ENCODE measurements at regions not wholly inside any gene's neighbourhood (a gene's known extent, or its start where the extent isn't known, plus 50 kb on each side); places are given as distances from the start of the nearest gene placed in this dataset.
"Not testable (repeated sequence)": the region's sequence is repeated elsewhere in the genome, so short reads cannot be mapped to it uniquely, and the experiment has no call there.

DNA sequence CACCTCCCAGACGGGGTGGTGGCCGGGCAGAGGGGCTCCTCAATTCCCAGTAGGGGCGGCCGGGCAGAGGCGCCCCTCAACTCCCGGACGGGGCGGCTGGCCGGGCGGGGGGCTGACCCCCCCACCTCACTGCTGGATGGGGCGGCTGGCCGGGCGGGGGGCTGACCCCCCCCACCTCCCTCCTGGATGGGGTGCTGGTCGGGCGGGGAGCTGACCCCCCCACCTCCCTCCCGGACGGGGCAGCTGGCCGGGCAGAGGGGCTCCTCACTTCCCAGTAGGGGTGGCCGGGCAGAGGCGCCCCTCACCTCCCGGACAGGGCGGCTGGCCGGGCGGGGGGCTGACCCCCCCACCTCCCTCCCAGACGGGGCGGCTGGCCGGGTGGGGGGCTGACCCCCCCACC is 148.8 kb upstream of the CCZ1B start:
- H2AFZ ChIP-seq (ENCODE audit: low read length); H3K9ac ChIP-seq (ENCODE audit: insufficient read depth, low read length); H4K20me1 ChIP-seq (ENCODE audit: control insufficient read depth, extremely low read depth, insufficient read depth, low read length); H3K36me3 ChIP-seq (ENCODE audit: control insufficient read depth, insufficient read depth, low read length); H3K4me1 ChIP-seq (ENCODE audit: control insufficient read depth, extremely low read depth, insufficient read depth, low read length); DNase-seq (ENCODE audit: low read depth in 2 of 2); H3K4me2 ChIP-seq (ENCODE audit: extremely low read depth, insufficient read depth, low read length); H3K27ac ChIP-seq (ENCODE audit: insufficient read depth, low read length); H3K27me3 ChIP-seq (ENCODE audit: control insufficient read depth, insufficient read depth, low read length); H3K4me3 ChIP-seq (replicated peaks in 1 of 4; ENCODE audit: control extremely low read depth in 1 of 4, insufficient read depth in 1 of 4, low read depth in 3 of 4, low read length in 4 of 4); H3K9me3 ChIP-seq (ENCODE audit: control insufficient read depth, insufficient read depth, low read depth, low read length); H3K79me2 ChIP-seq (ENCODE audit: control insufficient read depth, insufficient read depth, low read length): not testable (repeated sequence)

DNA sequence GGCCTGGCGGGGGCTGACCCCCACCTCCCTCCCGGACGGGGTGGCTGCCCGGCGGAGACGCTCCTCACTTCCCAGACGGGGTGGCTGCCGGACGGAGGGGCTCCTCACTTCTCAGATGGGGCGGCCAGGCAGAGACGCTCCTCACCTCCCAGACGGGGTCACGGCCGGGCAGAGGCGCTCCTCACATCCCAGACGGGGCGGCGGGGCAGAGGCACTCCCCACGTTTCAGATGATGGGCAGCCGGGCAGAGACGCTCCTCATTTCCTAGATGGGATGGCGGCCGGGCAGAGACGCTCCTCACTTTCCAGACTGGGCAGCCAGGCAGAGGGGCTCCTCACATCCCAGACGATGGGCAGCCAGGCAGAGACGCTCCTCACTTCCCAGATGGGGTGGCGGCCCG is 149.3 kb upstream of the CCZ1B start:
- not testable (repeated sequence) for H3K4me2 ChIP-seq (ENCODE audit: extremely low read depth, insufficient read depth, low read length); H3K36me3 ChIP-seq (ENCODE audit: control insufficient read depth, insufficient read depth, low read length); H4K20me1 ChIP-seq (ENCODE audit: control insufficient read depth, extremely low read depth, insufficient read depth, low read length); H3K9me3 ChIP-seq (ENCODE audit: control insufficient read depth, insufficient read depth, low read depth, low read length); H3K27me3 ChIP-seq (ENCODE audit: control insufficient read depth, insufficient read depth, low read length); H3K27ac ChIP-seq (ENCODE audit: insufficient read depth, low read length); DNase-seq (ENCODE audit: low read depth in 2 of 2); H3K79me2 ChIP-seq (ENCODE audit: control insufficient read depth, insufficient read depth, low read length); H3K4me3 ChIP-seq (replicated peaks in 1 of 4; ENCODE audit: control extremely low read depth in 1 of 4, insufficient read depth in 1 of 4, low read depth in 3 of 4, low read length in 4 of 4); H2AFZ ChIP-seq (ENCODE audit: low read length); H3K4me1 ChIP-seq (ENCODE audit: control insufficient read depth, extremely low read depth, insufficient read depth, low read length); H3K9ac ChIP-seq (ENCODE audit: insufficient read depth, low read length)

DNA sequence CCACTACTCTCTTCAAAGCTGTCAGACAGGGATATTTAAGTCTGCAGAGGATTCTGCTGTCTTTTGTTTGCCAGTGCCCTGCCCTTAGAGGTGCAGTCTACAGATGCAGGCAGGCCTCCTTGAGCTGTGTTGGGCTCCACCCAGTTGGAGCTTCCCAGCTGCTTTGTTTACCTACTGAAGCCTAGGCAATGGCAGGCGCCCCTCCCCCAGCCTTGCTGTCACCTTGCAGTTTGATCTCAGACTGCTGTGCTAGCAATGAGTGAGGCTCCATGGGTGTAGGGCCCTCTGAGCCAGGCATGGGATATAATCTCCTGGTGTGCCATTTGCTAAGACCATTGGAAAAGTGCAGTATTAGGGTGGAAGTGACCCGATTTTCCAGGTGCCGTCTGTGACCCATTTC is 151.3 kb upstream of the CCZ1B start:
- not testable (repeated sequence) for DNase-seq (ENCODE audit: low read depth in 2 of 2); H3K27me3 ChIP-seq (ENCODE audit: control insufficient read depth, insufficient read depth, low read length); H3K27ac ChIP-seq (ENCODE audit: insufficient read depth, low read length); H3K4me3 ChIP-seq (replicated peaks in 1 of 4; ENCODE audit: control extremely low read depth in 1 of 4, insufficient read depth in 1 of 4, low read depth in 3 of 4, low read length in 4 of 4); H3K9me3 ChIP-seq (ENCODE audit: control insufficient read depth, insufficient read depth, low read depth, low read length); H4K20me1 ChIP-seq (ENCODE audit: control insufficient read depth, extremely low read depth, insufficient read depth, low read length); H2AFZ ChIP-seq (ENCODE audit: low read length); H3K4me2 ChIP-seq (ENCODE audit: extremely low read depth, insufficient read depth, low read length); H3K79me2 ChIP-seq (ENCODE audit: control insufficient read depth, insufficient read depth, low read length); H3K4me1 ChIP-seq (ENCODE audit: control insufficient read depth, extremely low read depth, insufficient read depth, low read length); H3K9ac ChIP-seq (ENCODE audit: insufficient read depth, low read length); H3K36me3 ChIP-seq (ENCODE audit: control insufficient read depth, insufficient read depth, low read length)

DNA sequence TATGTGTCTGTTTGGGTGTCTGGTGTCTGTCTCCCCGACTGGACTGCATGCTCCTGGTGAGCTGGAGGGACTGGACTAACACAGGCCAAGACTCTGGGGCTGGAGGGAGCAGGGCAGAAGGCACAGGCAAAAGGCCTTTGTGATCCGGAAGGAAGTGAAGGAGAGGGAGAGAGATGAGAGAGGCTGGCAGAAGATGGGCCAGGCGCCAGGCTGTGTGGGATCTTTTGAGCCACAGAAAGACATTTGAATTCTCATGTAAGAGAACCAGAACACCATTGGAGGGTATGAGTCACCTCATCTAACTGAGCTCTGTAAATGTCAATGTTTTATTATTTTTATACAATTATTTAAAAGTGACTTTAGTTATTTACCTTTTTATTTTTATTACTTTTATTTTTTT is 152.3 kb upstream of the CCZ1B start:
- H2AFZ ChIP-seq (ENCODE audit: low read length); DNase-seq (ENCODE audit: low read depth in 2 of 2); H3K4me3 ChIP-seq (replicated peaks in 1 of 4; ENCODE audit: control extremely low read depth in 1 of 4, insufficient read depth in 1 of 4, low read depth in 3 of 4, low read length in 4 of 4); H3K4me2 ChIP-seq (ENCODE audit: extremely low read depth, insufficient read depth, low read length); H3K27ac ChIP-seq (ENCODE audit: insufficient read depth, low read length); H3K4me1 ChIP-seq (ENCODE audit: control insufficient read depth, extremely low read depth, insufficient read depth, low read length); H3K36me3 ChIP-seq (ENCODE audit: control insufficient read depth, insufficient read depth, low read length); H3K27me3 ChIP-seq (ENCODE audit: control insufficient read depth, insufficient read depth, low read length); H3K9ac ChIP-seq (ENCODE audit: insufficient read depth, low read length); H4K20me1 ChIP-seq (ENCODE audit: control insufficient read depth, extremely low read depth, insufficient read depth, low read length); H3K79me2 ChIP-seq (ENCODE audit: control insufficient read depth, insufficient read depth, low read length); H3K9me3 ChIP-seq (ENCODE audit: control insufficient read depth, insufficient read depth, low read depth, low read length): not testable (repeated sequence)

DNA sequence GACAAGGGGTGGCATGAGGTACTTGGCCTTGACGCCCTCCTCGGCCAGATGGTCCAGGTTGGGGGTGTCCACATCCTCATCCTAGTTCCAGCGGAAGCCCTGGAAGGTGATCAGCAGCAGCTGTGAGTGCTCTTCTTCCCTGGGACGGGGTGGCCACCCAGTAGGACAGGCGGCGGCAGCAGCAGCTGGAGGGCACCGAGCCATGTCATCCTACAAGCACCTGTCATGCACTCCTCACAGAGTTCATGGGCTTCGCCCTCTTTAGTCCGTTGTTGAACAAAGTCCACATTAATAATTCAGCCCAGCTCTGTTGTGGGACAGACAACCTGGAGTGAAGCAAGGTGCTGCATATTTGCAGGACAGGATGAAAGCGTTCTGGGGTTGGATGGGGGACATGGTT is 153.4 kb upstream of the CCZ1B start:
- H3K9ac ChIP-seq (ENCODE audit: insufficient read depth, low read length); DNase-seq (ENCODE audit: low read depth in 2 of 2); H3K27ac ChIP-seq (ENCODE audit: insufficient read depth, low read length); H3K4me3 ChIP-seq (replicated peaks in 1 of 4; ENCODE audit: control extremely low read depth in 1 of 4, insufficient read depth in 1 of 4, low read depth in 3 of 4, low read length in 4 of 4); H3K27me3 ChIP-seq (ENCODE audit: control insufficient read depth, insufficient read depth, low read length); H3K9me3 ChIP-seq (ENCODE audit: control insufficient read depth, insufficient read depth, low read depth, low read length); H3K4me1 ChIP-seq (ENCODE audit: control insufficient read depth, extremely low read depth, insufficient read depth, low read length); H3K36me3 ChIP-seq (ENCODE audit: control insufficient read depth, insufficient read depth, low read length); H2AFZ ChIP-seq (ENCODE audit: low read length); H4K20me1 ChIP-seq (ENCODE audit: control insufficient read depth, extremely low read depth, insufficient read depth, low read length); H3K4me2 ChIP-seq (ENCODE audit: extremely low read depth, insufficient read depth, low read length); H3K79me2 ChIP-seq (ENCODE audit: control insufficient read depth, insufficient read depth, low read length): not testable (repeated sequence)

DNA sequence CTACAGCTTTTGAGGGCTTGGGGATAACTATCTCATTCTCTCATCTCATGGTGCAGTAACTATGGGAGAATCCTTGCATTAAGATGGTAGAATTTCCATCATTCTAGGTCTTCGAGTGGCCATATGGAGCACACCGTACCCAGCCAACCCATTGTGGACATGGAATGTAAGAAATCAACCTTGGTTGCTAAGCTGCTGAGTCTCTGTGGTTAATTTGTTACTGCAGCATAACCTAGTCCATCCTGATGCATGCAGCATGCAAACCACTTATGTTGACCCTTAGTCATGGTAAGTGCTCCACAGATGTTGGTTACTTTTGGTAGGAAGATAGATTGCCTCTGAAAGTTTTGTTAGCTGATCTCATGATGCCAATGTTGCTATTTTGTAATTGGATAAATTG is 156.3 kb upstream of the CCZ1B start:
- H3K79me2 ChIP-seq (ENCODE audit: control insufficient read depth, insufficient read depth, low read length); H3K9me3 ChIP-seq (ENCODE audit: control insufficient read depth, insufficient read depth, low read depth, low read length); H3K27ac ChIP-seq (ENCODE audit: insufficient read depth, low read length); DNase-seq (ENCODE audit: low read depth in 2 of 2); H2AFZ ChIP-seq (ENCODE audit: low read length); H3K4me1 ChIP-seq (ENCODE audit: control insufficient read depth, extremely low read depth, insufficient read depth, low read length); H3K27me3 ChIP-seq (ENCODE audit: control insufficient read depth, insufficient read depth, low read length); H4K20me1 ChIP-seq (ENCODE audit: control insufficient read depth, extremely low read depth, insufficient read depth, low read length); H3K9ac ChIP-seq (ENCODE audit: insufficient read depth, low read length); H3K4me3 ChIP-seq (replicated peaks in 1 of 4; ENCODE audit: control extremely low read depth in 1 of 4, insufficient read depth in 1 of 4, low read depth in 3 of 4, low read length in 4 of 4); H3K4me2 ChIP-seq (ENCODE audit: extremely low read depth, insufficient read depth, low read length); H3K36me3 ChIP-seq (ENCODE audit: control insufficient read depth, insufficient read depth, low read length): not testable (repeated sequence)

DNA sequence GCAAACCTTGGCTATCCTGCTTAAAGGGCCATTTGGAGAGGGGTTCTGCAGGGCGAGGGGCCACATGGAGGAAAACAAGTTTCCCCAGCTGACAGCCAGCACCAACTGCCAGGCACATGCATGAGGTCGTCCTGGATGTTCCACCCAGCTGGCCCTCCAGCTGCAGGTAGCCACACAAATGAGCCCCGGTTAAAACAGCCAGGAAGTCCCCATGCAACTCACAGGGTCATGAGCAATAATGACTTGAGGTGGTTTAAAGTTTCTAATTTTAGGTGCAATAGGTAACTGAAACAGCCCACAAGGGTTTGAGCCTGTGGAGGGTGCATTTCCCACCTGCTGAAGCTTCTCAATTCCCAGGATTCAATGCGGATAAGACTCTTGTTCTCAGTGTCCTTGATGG is 160.8 kb upstream of the CCZ1B start:
- not testable (repeated sequence) for DNase-seq (ENCODE audit: low read depth in 2 of 2); H3K27me3 ChIP-seq (ENCODE audit: control insufficient read depth, insufficient read depth, low read length); H3K27ac ChIP-seq (ENCODE audit: insufficient read depth, low read length); H4K20me1 ChIP-seq (ENCODE audit: control insufficient read depth, extremely low read depth, insufficient read depth, low read length); H3K79me2 ChIP-seq (ENCODE audit: control insufficient read depth, insufficient read depth, low read length); H3K9me3 ChIP-seq (ENCODE audit: control insufficient read depth, insufficient read depth, low read depth, low read length); H3K9ac ChIP-seq (ENCODE audit: insufficient read depth, low read length); H3K4me3 ChIP-seq (replicated peaks in 1 of 4; ENCODE audit: control extremely low read depth in 1 of 4, insufficient read depth in 1 of 4, low read depth in 3 of 4, low read length in 4 of 4); H3K4me2 ChIP-seq (ENCODE audit: extremely low read depth, insufficient read depth, low read length); H2AFZ ChIP-seq (ENCODE audit: low read length); H3K4me1 ChIP-seq (ENCODE audit: control insufficient read depth, extremely low read depth, insufficient read depth, low read length); H3K36me3 ChIP-seq (ENCODE audit: control insufficient read depth, insufficient read depth, low read length)

All from fibroblast of lung (primary cell).